GM20000 (cell line): ENCODE measurements at regions not wholly inside any gene's neighbourhood (a gene's known extent, or its start where the extent isn't known, plus 50 kb on each side); places are given as distances from the start of the nearest gene placed in this dataset.

ENCODE experiments used
- DNase-seq: peaks from one replicate; pipeline ENCODE4 v3.0.0; 2012; ENCODE audit warnings: low spot score
- CTCF ChIP-seq: IDR thresholded peaks from 2 replicates; pipeline ENCODE4 v1.5.1; 2012; ENCODE audit warnings: mild to moderate bottlenecking, control low read depth; ENCODE audit errors: extremely low read depth, missing control alignments

GRCh38 chr11:11113626-11114025, 239.4 kb downstream of the CSNK2A3 start:
- DNase-seq = no peak
- no peak for TF ChIP-seq CTCF

DNA sequence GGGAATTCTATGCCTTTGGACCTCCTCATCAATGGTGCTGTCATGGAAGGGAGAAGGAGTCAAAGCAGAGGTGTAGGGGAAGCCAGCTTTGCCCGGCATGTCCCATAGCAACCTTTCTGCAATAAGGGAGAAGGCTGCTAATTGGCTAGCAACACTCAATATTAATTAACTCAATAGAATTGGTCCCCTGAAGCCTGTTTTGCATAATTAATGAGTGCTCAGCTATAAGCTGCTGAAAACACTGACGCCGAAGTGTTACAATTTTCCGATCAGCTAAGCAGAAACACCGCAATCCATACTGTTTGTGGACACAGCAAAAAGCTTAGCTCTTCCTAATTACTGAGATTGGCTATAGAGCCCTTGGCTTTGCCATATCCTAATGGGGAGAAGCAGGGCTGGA, 245.0 kb downstream of the CSNK2A3 start:
- TF ChIP-seq CTCF = no peak
- no peak for DNase-seq

GRCh38 chr11:11107076-11107723, 245.8 kb downstream of the CSNK2A3 start:
- no peak for TF ChIP-seq CTCF
- DNase-seq = no peak

DNA sequence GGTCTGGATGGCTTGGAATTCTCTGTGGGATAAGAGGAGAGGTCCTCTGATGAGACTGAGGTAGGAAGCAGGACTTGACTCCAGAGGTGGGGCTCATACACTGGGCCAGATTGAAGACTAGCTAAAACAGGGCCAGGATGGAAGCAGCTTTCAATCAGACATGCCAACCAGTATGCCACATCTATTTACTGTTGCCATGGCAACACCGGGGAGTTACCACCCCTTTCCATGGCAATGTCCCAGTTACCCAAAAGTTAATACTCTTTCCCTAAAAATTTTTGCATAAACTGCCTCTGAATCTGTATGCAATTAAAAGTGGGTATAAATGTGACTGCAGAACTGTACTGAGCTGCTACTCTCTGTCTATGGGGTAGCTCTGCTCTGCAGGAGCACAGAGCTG, 247.5 kb upstream of the ZBED5 start:
- no peak for DNase-seq
- no peak for TF ChIP-seq CTCF

DNA sequence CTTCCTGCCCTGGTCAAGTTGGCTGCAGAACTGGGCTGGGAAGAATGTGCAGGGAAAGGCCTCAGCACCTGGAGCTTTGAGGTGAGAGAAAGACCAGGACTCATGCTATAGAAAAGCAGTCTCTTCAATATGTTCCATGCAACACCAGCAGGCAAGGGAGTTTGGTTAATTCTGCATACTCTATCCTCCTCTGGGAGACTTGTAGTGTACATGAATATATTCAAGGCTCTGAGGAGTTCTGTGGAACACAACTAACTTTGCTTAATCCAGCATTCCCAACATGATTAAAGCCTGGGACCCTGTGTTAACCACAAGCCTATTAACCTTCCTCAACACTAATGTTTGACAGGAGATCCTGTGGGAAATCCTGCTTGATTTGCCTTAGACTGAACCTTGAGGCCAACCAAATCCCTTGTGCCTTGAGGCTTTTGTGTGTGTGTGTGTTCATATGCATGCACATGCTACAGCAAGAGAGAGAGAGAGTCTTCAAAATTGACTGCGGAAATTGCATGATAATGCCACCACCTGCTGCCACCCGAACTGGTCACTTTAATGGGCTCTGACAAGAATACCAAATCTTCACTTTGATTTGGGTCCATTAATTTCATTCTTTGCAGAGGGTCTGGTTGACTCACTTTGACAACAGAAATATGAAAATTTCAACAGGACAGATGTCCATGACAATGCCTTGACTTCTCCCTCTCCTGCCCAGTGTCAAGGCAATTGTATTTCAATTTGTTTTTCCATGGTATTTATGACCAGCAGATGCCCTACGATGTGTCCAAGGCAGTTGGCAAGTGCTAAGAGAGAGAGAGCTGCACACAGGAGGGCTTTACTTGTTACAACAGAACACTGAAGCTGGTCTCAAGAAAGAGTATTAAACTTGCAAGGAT, 238.2 kb upstream of the ZBED5 start:
- no peak for TF ChIP-seq CTCF
- no peak for DNase-seq

- no peak for TF ChIP-seq CTCF
- no peak for DNase-seq
These were observed 232.6 kb upstream of the ZBED5 start for GRCh38 chr11:11090495-11090894.

- no peak for DNase-seq
- no peak for TF ChIP-seq CTCF
These were observed 232.0 kb upstream of the ZBED5 start for GRCh38 chr11:11089805-11090204.
